Activated CD4-positive, alpha-beta T cell treated with anti-CD3 and anti-CD28 coated beads for 24 hours (primary cell): ENCODE measurements at regions not wholly inside any gene's neighbourhood (a gene's known extent, or its start where the extent isn't known, plus 50 kb on each side); places are given as distances from the start of the nearest gene placed in this dataset.

Experiments
- DNase-seq, 2 donors: peaks; one replicate each; pipeline ENCODE4 v3.0.0-alpha.2; 2020; ENCODE audit warnings: low read depth in 2 of 2

GRCh38 chr6:166050559-166050958 is 117.1 kb downstream of the TBXT start:
- DNase-seq, result no peak

- no peak for DNase-seq
These were observed 120.7 kb downstream of the TBXT start for GRCh38 chr6:166046982-166047381.

- DNase-seq, result no peak
These were observed 121.4 kb downstream of the TBXT start for GRCh38 chr6:166046226-166046625.

- no peak for DNase-seq
These were observed 121.8 kb downstream of the TBXT start for GRCh38 chr6:166045860-166046200.

- DNase-seq, result no peak
These were observed 122.3 kb downstream of the TBXT start for GRCh38 chr6:166045173-166045859.

- DNase-seq, result no peak
These were observed 126.4 kb downstream of the TBXT start for GRCh38 chr6:166041277-166041676.

- DNase-seq, result no peak
These were observed 127.4 kb downstream of the TBXT start for GRCh38 chr6:166040292-166040691.

- DNase-seq, result no peak
These were observed 131.1 kb downstream of the TBXT start for GRCh38 chr6:166036316-166037095.

GRCh38 chr6:166032366-166033200 is 135.1 kb downstream of the TBXT start:
- DNase-seq, result no peak

- DNase-seq, result no peak
These were observed 136.4 kb downstream of the TBXT start for GRCh38 chr6:166031275-166031674.

GRCh38 chr6:166029506-166029905 is 138.1 kb downstream of the TBXT start:
- DNase-seq, result no peak

GRCh38 chr6:166027761-166028160 is 139.9 kb downstream of the TBXT start:
- no peak for DNase-seq

GRCh38 chr6:166026586-166027126 is 141.0 kb downstream of the TBXT start:
- DNase-seq, result no peak

GRCh38 chr6:166025149-166025898 is 142.3 kb downstream of the TBXT start:
- no peak for DNase-seq

GRCh38 chr6:166024252-166024651 is 143.4 kb downstream of the TBXT start:
- no peak for DNase-seq

- DNase-seq, result no peak
These were observed 144.2 kb downstream of the TBXT start for GRCh38 chr6:166023273-166023989.

- DNase-seq, result no peak
These were observed 146.2 kb downstream of the TBXT start for GRCh38 chr6:166021429-166021828.

- DNase-seq, result no peak
These were observed 148.4 kb downstream of the TBXT start for GRCh38 chr6:166019214-166019613.

GRCh38 chr6:166017032-166017635 is 150.5 kb downstream of the TBXT start:
- DNase-seq, result no peak

- DNase-seq, result no peak
These were observed 152.7 kb downstream of the TBXT start for GRCh38 chr6:166014966-166015365.
